ENCODE measurements at regions not wholly inside any gene's neighbourhood (a gene's known extent, or its start where the extent isn't known, plus 50 kb on each side); places are given as distances from the start of the nearest gene placed in this dataset.

- TF ChIP-seq, protein P1, sequence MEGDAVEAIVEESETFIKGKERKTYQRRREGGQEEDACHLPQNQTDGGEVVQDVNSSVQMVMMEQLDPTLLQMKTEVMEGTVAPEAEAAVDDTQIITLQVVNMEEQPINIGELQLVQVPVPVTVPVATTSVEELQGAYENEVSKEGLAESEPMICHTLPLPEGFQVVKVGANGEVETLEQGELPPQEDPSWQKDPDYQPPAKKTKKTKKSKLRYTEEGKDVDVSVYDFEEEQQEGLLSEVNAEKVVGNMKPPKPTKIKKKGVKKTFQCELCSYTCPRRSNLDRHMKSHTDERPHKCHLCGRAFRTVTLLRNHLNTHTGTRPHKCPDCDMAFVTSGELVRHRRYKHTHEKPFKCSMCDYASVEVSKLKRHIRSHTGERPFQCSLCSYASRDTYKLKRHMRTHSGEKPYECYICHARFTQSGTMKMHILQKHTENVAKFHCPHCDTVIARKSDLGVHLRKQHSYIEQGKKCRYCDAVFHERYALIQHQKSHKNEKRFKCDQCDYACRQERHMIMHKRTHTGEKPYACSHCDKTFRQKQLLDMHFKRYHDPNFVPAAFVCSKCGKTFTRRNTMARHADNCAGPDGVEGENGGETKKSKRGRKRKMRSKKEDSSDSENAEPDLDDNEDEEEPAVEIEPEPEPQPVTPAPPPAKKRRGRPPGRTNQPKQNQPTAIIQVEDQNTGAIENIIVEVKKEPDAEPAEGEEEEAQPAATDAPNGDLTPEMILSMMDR (IDR thresholded peaks at IDR 0.05; ENCODE audit: low read depth, low read length, missing control alignments): no peak
- H3K4me3 ChIP-seq (ENCODE audit: low read depth, low read length): no peak overlapping the region
- DNase-seq (ENCODE audit: low read depth): no peak
Observed at GRCh38 chr14:104517867-104518266, 61.7 kb upstream of the C14orf180 start.

- TF ChIP-seq, protein P1 (IDR thresholded peaks at IDR 0.05; ENCODE audit: low read depth, low read length, missing control alignments): no peak
- DNase-seq (ENCODE audit: low read depth): no peak
- no peak overlapping the region for H3K4me3 ChIP-seq (ENCODE audit: low read depth, low read length)
Observed at GRCh38 chr14:104518659-104519350, 60.8 kb upstream of the C14orf180 start.

GRCh38 chr14:104519721-104520120, 59.8 kb upstream of the C14orf180 start:
- H3K4me3 ChIP-seq (ENCODE audit: low read depth, low read length): no peak overlapping the region
- TF ChIP-seq, protein P1 (IDR thresholded peaks at IDR 0.05; ENCODE audit: low read depth, low read length, missing control alignments): no peak

DNA sequence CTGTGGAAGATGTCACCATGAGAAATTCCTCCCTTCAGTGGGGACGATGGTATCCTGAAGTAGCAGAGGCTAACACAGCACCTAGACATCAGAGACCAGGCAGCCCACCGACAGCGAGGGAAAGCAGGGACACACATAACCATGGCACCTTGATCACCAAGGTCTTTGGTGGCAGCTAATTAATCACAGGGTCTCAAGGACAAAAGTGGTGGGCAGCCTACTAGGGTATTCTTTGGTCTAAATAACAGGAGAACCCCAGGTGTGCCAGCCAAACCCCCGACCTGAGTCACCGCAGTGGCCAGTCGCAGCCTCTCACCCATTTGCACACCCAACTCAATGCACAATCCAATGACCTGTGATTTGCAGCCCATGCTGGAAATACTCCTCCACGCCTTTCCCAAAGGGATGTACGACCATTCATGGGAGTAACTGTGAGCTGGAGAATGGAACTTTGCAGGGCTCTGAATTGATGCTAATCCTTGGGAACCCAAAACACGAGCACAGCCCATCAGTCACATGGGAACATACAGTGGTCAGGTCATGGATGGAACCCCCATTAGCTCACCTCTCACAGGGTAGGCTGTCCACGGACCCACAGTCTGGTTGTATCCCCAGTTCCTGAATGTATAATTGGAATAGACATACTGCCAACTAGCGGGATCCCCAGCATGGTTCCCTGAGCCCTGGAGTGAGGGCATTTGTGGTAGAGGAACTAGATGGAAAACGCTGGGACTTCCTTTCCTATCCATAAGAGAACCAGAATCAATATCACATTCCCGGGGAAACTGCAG, 58.7 kb upstream of the C14orf180 start:
- no peak overlapping the region for H3K4me3 ChIP-seq (ENCODE audit: low read depth, low read length)
- TF ChIP-seq, protein P1 (IDR thresholded peaks at IDR 0.05; ENCODE audit: low read depth, low read length, missing control alignments): no peak
- DNase-seq (ENCODE audit: low read depth): no peak

More at GRCh38 chr14:104519721-104520120, 59.8 kb upstream of the C14orf180 start:
- no peak for DNase-seq (ENCODE audit: low read depth)

DNA sequence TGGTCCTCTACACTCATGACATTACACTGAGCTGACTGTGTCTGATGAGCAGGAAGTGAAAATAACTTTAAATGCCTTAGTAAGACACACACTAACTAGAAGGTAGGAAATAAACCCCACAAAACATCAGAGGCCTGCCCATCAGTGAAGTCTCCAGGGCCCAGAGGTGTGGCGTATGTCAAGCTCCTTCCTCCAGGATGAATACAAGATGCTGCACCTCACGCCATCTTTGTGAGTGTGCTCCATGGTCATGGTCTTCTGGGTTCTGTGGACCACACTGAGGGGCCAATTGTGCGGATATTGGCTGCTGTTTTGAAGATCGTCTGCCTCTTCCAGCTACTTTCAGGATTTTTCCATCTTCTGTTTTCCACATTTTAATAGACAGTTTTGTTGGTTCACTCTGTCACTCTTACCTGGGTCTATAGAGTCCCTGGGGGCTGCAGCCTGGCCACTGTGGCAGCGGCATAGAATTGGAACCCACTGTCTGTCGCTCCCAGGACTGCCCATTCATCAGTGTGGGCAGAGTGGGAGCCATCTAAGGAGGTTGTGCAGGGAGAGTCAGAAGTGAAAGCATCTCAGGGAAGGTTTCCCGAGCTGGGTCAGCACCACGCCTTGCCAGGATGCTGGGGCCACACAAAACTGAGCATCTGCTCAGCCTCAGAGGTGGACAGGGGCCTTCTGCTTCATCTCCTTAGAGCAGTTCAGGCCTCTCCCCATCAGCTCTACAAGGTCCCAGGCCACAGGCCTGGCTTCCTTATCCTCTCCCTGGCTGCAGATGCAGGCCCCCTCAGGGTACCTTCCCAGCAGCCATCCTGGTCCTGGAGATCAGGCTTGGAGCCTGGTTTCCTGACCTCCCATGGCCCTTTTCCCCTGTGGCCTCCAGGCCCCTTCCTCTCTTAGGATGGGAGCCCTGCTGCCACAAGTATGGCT, 57.5 kb upstream of the C14orf180 start:
- no peak overlapping the region for H3K4me3 ChIP-seq (ENCODE audit: low read depth, low read length)
- TF ChIP-seq, protein P1 (IDR thresholded peaks at IDR 0.05; ENCODE audit: low read depth, low read length, missing control alignments): no peak
- DNase-seq (ENCODE audit: low read depth): no peak

- TF ChIP-seq, protein P1 (IDR thresholded peaks at IDR 0.05; ENCODE audit: low read depth, low read length, missing control alignments): no peak
- DNase-seq (ENCODE audit: low read depth): no peak
- H3K4me3 ChIP-seq (ENCODE audit: low read depth, low read length): no peak overlapping the region
Observed at GRCh38 chr14:104522926-104523545, 56.5 kb upstream of the C14orf180 start.

Measured in GM12864 (cell line).